ENCODE measurements at regions not wholly inside any gene's neighbourhood (a gene's known extent, or its start where the extent isn't known, plus 50 kb on each side); places are given as distances from the start of the nearest gene placed in this dataset.

- Histone ChIP-seq H3K36me3 (ENCODE audit: insufficient read depth, low read length) (no peaks in the 10 kb centered on the region), H2AFZ (ENCODE audit: low read length) (no peak overlapping the region)
- DNase-seq (ENCODE audit: insufficient read length, low spot score, missing footprints) = no peak
Observed at GRCh38 chr12:45532113-45532512, 197.4 kb upstream of the ARID2 start.

GRCh38 chr12:45535610-45536180, 193.8 kb upstream of the ARID2 start:
- Histone ChIP-seq H3K27ac (ENCODE audit: low read depth, low read length) (no peak overlapping the region), H3K79me2 (ENCODE audit: insufficient read depth, low read length) (no peaks in the 10 kb centered on the region), H3K27me3 (ENCODE audit: insufficient read depth, low read length) (peaks cover 4% of the 10 kb centered on the region), H3K4me1 (ENCODE audit: insufficient read depth, low read length) (no peaks in the 10 kb centered on the region), H4K20me1 (ENCODE audit: insufficient read depth, low read length) (no peaks in the 10 kb centered on the region), H3K4me3 (ENCODE audit: insufficient read depth, low read length) (no peak overlapping the region), H3K4me2 (ENCODE audit: insufficient read depth, low read length) (no peak overlapping the region), H3K9me3 (ENCODE audit: low read depth, low read length) (no peaks in the 10 kb centered on the region), H3K36me3 (ENCODE audit: insufficient read depth, low read length) (no peaks in the 10 kb centered on the region), H2AFZ (ENCODE audit: low read length) (no peak overlapping the region)
- no peak for DNase-seq (ENCODE audit: insufficient read length, low spot score, missing footprints)
- no peak for TF ChIP-seq CTCF (IDR thresholded peaks at IDR 0.05; ENCODE audit: extremely low read depth, low read depth, low read length)

More at GRCh38 chr12:45532113-45532512, 197.4 kb upstream of the ARID2 start:
- no peaks in the 10 kb centered on the region for H3K9me3 ChIP-seq (ENCODE audit: low read depth, low read length)
- no peaks in the 10 kb centered on the region for H4K20me1 ChIP-seq (ENCODE audit: insufficient read depth, low read length)
- no peak overlapping the region for H3K27ac ChIP-seq (ENCODE audit: low read depth, low read length)
- TF ChIP-seq CTCF (IDR thresholded peaks at IDR 0.05; ENCODE audit: extremely low read depth, low read depth, low read length) = no peak
- H3K4me1 ChIP-seq (ENCODE audit: insufficient read depth, low read length) = no peaks in the 10 kb centered on the region
- peaks cover 4% of the 10 kb centered on the region for H3K27me3 ChIP-seq (ENCODE audit: insufficient read depth, low read length)
- H3K79me2 ChIP-seq (ENCODE audit: insufficient read depth, low read length) = no peaks in the 10 kb centered on the region
- H3K4me2 ChIP-seq (ENCODE audit: insufficient read depth, low read length) = no peak overlapping the region
- H3K4me3 ChIP-seq (ENCODE audit: insufficient read depth, low read length) = no peak overlapping the region

- H3K27me3 ChIP-seq (ENCODE audit: insufficient read depth, low read length) = peaks cover 4% of the 10 kb centered on the region
- no peaks in the 10 kb centered on the region for H4K20me1 ChIP-seq (ENCODE audit: insufficient read depth, low read length)
- no peak overlapping the region for H3K27ac ChIP-seq (ENCODE audit: low read depth, low read length)
- no peaks in the 10 kb centered on the region for H3K79me2 ChIP-seq (ENCODE audit: insufficient read depth, low read length)
- H3K4me2 ChIP-seq (ENCODE audit: insufficient read depth, low read length) = no peak overlapping the region
- no peak for DNase-seq (ENCODE audit: insufficient read length, low spot score, missing footprints)
- no peak for TF ChIP-seq CTCF (IDR thresholded peaks at IDR 0.05; ENCODE audit: extremely low read depth, low read depth, low read length)
- H3K4me1 ChIP-seq (ENCODE audit: insufficient read depth, low read length) = no peaks in the 10 kb centered on the region
- no peak overlapping the region for H2AFZ ChIP-seq (ENCODE audit: low read length)
- no peaks in the 10 kb centered on the region for H3K36me3 ChIP-seq (ENCODE audit: insufficient read depth, low read length)
- no peaks in the 10 kb centered on the region for H3K9me3 ChIP-seq (ENCODE audit: low read depth, low read length)
- no peak overlapping the region for H3K4me3 ChIP-seq (ENCODE audit: insufficient read depth, low read length)
Observed at GRCh38 chr12:45536284-45536683, 193.2 kb upstream of the ARID2 start.

GRCh38 chr12:45540661-45541341, 188.7 kb upstream of the ARID2 start:
- H3K4me2 ChIP-seq (ENCODE audit: insufficient read depth, low read length) = no peak overlapping the region
- no peaks in the 10 kb centered on the region for H3K9me3 ChIP-seq (ENCODE audit: low read depth, low read length)
- no peaks in the 10 kb centered on the region for H3K4me1 ChIP-seq (ENCODE audit: insufficient read depth, low read length)
- DNase-seq (ENCODE audit: insufficient read length, low spot score, missing footprints) = no peak
- no peaks in the 10 kb centered on the region for H3K36me3 ChIP-seq (ENCODE audit: insufficient read depth, low read length)
- H4K20me1 ChIP-seq (ENCODE audit: insufficient read depth, low read length) = no peaks in the 10 kb centered on the region
- H3K4me3 ChIP-seq (ENCODE audit: insufficient read depth, low read length) = no peak overlapping the region
- TF ChIP-seq CTCF (IDR thresholded peaks at IDR 0.05; ENCODE audit: extremely low read depth, low read depth, low read length) = no peak
- H3K27me3 ChIP-seq (ENCODE audit: insufficient read depth, low read length) = no peaks in the 10 kb centered on the region
- no peak overlapping the region for H3K27ac ChIP-seq (ENCODE audit: low read depth, low read length)
- H2AFZ ChIP-seq (ENCODE audit: low read length) = no peak overlapping the region
- H3K79me2 ChIP-seq (ENCODE audit: insufficient read depth, low read length) = no peaks in the 10 kb centered on the region
